MCF 10A (cell line): ENCODE measurements at regions not wholly inside any gene's neighbourhood (a gene's known extent, or its start where the extent isn't known, plus 50 kb on each side); places are given as distances from the start of the nearest gene placed in this dataset.

ENCODE experiments used
- BruUV-seq: library from RNA; stranded (reverse); fragments of 400-500 nt; replicated peaks from 2 replicates; lab custom pipeline; 2021; lab: Mats Ljungman, UMichigan
- CTCF ChIA-PET: fragments of 300-600 bp; sonication (Branson Sonifier 250); formaldehyde crosslinking; extraction: SDS; loops from one replicate; lab custom pipeline; 2021; ENCODE audit warnings: antibody characterized with exemption, inconsistent platforms; lab: Yijun Ruan, JAX
- POLR2A ChIA-PET: fragments of 300-600, 350-650 bp; sonication (Branson Sonifier 250); formaldehyde crosslinking; extraction: SDS; loops from one replicate; lab custom pipeline; 2020; ENCODE audit warnings: antibody characterized with exemption, inconsistent platforms; lab: Yijun Ruan, JAX
- DNase-seq: peaks from one replicate; pipeline ENCODE4 v3.0.0-alpha.2; 2018; ENCODE audit not compliant: unreplicated experiment
- H3K27ac Mint-ChIP-seq: one replicate; pipeline ENCODE4 v1.8.0; 2022; ENCODE audit warnings: mild to moderate bottlenecking, low read depth, mixed read lengths; ENCODE audit not compliant: unreplicated experiment
- H3K27me3 Mint-ChIP-seq: one replicate; pipeline ENCODE4 v1.8.0; 2022; ENCODE audit warnings: mixed read lengths; ENCODE audit not compliant: insufficient read depth, unreplicated experiment
- H3K36me3 Mint-ChIP-seq: one replicate; pipeline ENCODE4 v1.8.0; 2022; ENCODE audit warnings: mild to moderate bottlenecking, moderate library complexity, mixed read lengths; ENCODE audit not compliant: insufficient read depth, unreplicated experiment
- H3K4me1 Mint-ChIP-seq: one replicate; pipeline ENCODE4 v1.8.0; 2022; ENCODE audit warnings: mixed read lengths; ENCODE audit not compliant: insufficient read depth, unreplicated experiment
- H3K4me3 Mint-ChIP-seq: one replicate; pipeline ENCODE4 v1.8.0; 2022; ENCODE audit warnings: mild to moderate bottlenecking, moderate library complexity, mixed read lengths; ENCODE audit not compliant: unreplicated experiment
- H3K9me3 Mint-ChIP-seq: one replicate; pipeline ENCODE4 v1.8.0; 2022; ENCODE audit warnings: mixed read lengths; ENCODE audit not compliant: unreplicated experiment
- intact Hi-C: fragments of 100-400 bp; cut with micrococcal nuclease; formaldehyde crosslinking; loops from 2 replicates; pipeline ENCODE4 v1.14.1; 2022
- TF ChIP-seq, protein P1 (sequence below): fragments of 200-600 bp; IDR thresholded peaks from one replicate; pipeline ENCODE4 v1.8.0; 2022; ENCODE audit warnings: antibody characterized with exemption, mild to moderate bottlenecking; ENCODE audit not compliant: unreplicated experiment

DNA sequence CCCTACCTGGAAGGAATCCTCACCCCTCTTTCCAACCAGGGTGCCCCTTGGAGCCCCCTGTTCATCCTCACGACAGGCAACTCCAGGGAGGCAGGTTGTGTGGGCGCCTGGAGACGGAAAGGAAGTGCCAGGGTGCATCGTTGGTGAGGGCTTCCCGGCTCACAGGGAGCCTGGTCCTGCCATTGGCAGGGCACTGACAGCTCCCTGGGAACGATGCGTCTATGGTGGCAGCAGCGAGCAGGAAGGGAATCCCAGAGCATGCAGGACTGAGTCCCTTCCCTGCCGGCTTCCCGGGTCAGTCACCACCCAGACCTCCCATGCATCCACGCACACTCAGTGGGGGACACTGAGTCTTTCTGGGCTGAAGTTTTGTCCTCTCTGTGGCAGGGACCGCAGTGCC, 117.6 kb downstream of the INHBB start:
- ChIA-PET CTCF (interaction anchor here (0.7 kb wide), 1 partner anchor 45 kb away, joined by 3 read pairs; no protein-coding TSS in a partner anchor), POLR2A (interaction anchor here (0.6 to 1.2 kb wide), 2 partner anchors 9 to 385 kb away, joined by 3 to 4 read pairs; no protein-coding TSS in a partner anchor)
- Mint-ChIP-seq H3K9me3 (peaks cover 9% of the 10 kb centered on the region), H3K36me3 (no peaks in the 10 kb centered on the region), H3K4me1 (no peaks in the 10 kb centered on the region), H3K4me3 (no peak overlapping the region), H3K27ac (no peak overlapping the region), H3K27me3 (no peaks in the 10 kb centered on the region)
- no peak for DNase-seq
- BruUV-seq = no TSS peak
- intact Hi-C loops = no loop called here
- TF ChIP-seq, protein P1, sequence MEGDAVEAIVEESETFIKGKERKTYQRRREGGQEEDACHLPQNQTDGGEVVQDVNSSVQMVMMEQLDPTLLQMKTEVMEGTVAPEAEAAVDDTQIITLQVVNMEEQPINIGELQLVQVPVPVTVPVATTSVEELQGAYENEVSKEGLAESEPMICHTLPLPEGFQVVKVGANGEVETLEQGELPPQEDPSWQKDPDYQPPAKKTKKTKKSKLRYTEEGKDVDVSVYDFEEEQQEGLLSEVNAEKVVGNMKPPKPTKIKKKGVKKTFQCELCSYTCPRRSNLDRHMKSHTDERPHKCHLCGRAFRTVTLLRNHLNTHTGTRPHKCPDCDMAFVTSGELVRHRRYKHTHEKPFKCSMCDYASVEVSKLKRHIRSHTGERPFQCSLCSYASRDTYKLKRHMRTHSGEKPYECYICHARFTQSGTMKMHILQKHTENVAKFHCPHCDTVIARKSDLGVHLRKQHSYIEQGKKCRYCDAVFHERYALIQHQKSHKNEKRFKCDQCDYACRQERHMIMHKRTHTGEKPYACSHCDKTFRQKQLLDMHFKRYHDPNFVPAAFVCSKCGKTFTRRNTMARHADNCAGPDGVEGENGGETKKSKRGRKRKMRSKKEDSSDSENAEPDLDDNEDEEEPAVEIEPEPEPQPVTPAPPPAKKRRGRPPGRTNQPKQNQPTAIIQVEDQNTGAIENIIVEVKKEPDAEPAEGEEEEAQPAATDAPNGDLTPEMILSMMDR = no peak

DNA sequence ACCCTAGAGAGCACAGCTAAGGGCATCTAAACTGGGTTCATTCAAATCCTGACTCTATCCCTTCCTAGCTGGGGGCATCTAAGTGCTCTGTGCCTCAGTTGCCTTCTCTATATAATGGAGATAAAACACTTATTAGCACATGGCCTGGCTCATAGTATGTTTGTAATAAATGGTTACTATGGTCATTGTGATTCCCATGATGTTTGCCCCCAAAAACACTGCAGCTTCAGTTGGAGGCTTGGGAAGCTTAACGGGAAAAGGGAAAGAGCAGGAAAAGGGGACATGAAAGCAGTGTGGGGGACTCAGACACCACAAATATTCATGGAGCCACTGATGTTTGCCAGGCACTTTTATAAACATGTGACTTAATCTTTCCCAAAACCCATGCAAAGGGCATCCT, 118.1 kb downstream of the INHBB start:
- no peak for DNase-seq
- TF ChIP-seq, protein P1 = no peak
- CTCF ChIA-PET = interaction anchor here (0.7 kb wide), 1 partner anchor 44 kb away, joined by 3 read pairs; no protein-coding TSS in a partner anchor
- BruUV-seq = no TSS peak
- Mint-ChIP-seq H3K4me1 (peaks cover 1% of the 10 kb centered on the region), H3K36me3 (no peaks in the 10 kb centered on the region), H3K4me3 (no peak overlapping the region), H3K27ac (no peak overlapping the region), H3K27me3 (no peaks in the 10 kb centered on the region), H3K9me3 (peaks cover 4% of the 10 kb centered on the region)
- POLR2A ChIA-PET = interaction anchor here (0.6 to 1.2 kb wide), 4 partner anchors 9 to 385 kb away, joined by 3 to 4 read pairs (median 4); no protein-coding TSS in a partner anchor
- intact Hi-C loops = no loop called here

DNA sequence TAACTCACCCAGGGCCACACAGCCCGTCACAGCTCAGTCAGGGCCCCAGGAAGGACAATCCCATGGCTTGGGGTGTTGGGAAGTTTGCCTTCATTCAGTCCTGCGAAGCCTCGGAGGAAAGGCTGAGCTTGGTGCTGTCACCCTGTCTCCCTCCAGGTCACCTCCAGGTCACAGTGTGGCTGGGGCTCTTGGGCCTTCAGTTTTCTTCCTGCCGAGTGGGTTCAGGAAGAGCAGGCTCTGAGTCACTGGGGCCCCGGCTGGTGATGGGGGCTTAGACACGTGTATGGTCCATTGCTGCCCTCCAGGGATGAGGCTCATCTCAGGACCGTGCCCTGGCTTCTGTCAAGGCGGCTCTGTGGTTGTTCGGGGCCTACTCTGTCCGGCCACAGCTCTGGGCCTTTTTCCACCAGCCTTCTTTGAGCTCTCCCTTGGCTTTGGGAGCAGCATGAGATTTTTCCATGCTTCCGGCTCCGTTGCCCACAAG, 118.6 kb downstream of the INHBB start:
- no peaks in the 10 kb centered on the region for H3K36me3 Mint-ChIP-seq
- no peak overlapping the region for H3K27ac Mint-ChIP-seq
- ChIA-PET POLR2A (interaction anchor here (0.6 to 1.2 kb wide), 3 partner anchors 10 to 137 kb away, joined by 3 to 4 read pairs (median 4); no protein-coding TSS in a partner anchor), CTCF (interaction anchor here (0.7 kb wide), 1 partner anchor 44 kb away, joined by 3 read pairs; no protein-coding TSS in a partner anchor)
- TF ChIP-seq, protein P1 = no peak
- BruUV-seq = no TSS peak
- peaks cover 6% of the 10 kb centered on the region for H3K4me1 Mint-ChIP-seq
- no peak for DNase-seq
- no peak overlapping the region for H3K4me3 Mint-ChIP-seq
- intact Hi-C loops = no loop called here
- no peaks in the 10 kb centered on the region for H3K27me3 Mint-ChIP-seq
- H3K9me3 Mint-ChIP-seq = no peaks in the 10 kb centered on the region

DNA sequence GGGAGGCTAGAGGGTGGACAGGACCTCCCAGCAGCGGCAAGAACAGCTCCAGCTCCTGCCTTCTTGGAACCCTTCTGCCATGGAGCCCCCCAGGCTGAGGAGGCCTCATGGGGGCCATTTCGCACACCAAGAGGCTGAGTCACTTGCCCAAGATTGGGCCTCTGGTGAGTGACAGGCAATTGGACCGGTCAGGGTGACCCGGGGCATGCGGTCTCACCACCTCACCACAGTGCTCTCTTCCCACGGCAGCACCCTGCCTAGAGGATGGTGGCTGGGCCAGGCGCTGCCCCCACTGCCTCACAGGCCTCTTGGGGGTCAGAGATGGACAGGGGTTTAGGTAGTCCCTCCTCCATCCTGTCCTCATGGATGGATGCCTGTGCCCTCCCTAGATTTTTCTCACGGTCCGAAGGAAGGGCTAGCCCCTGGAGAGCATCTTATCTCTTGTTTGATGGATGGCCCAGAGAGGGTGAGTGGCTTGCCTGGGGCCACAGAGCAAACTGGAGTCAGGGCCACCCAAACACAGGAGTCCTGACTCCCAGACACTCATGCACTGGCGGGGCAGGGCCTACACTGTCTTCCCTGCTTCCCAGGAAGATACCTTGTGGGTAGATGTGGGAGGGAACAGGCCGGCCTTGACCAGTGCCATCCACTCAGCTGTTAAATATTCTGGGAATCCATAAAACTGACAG, 119.2 kb downstream of the INHBB start:
- no peaks in the 10 kb centered on the region for H3K36me3 Mint-ChIP-seq
- H3K27ac Mint-ChIP-seq = no peak overlapping the region
- no TSS peak for BruUV-seq
- no peaks in the 10 kb centered on the region for H3K27me3 Mint-ChIP-seq
- no peaks in the 10 kb centered on the region for H3K9me3 Mint-ChIP-seq
- TF ChIP-seq, protein P1 = no peak
- intact Hi-C loops = no loop called here
- CTCF ChIA-PET = interaction anchor here (0.7 kb wide), 2 partner anchors 154 to 216 kb away, joined by 3 read pairs; no protein-coding TSS in a partner anchor
- peaks cover 11% of the 10 kb centered on the region for H3K4me1 Mint-ChIP-seq
- POLR2A ChIA-PET = no interaction called here
- no peak for DNase-seq
- no peak overlapping the region for H3K4me3 Mint-ChIP-seq
